ENCODE measurements at regions not wholly inside any gene's neighbourhood (a gene's known extent, or its start where the extent isn't known, plus 50 kb on each side); places are given as distances from the start of the nearest gene placed in this dataset.

GRCh38 chr12:67533159-67533558, 115.4 kb upstream of the DYRK2 start:
- no peaks in the 10 kb centered on the region for H3K9me3 ChIP-seq (replicated peaks; ENCODE audit: insufficient read depth, low read length)
- DNase-seq = no peak

DNA sequence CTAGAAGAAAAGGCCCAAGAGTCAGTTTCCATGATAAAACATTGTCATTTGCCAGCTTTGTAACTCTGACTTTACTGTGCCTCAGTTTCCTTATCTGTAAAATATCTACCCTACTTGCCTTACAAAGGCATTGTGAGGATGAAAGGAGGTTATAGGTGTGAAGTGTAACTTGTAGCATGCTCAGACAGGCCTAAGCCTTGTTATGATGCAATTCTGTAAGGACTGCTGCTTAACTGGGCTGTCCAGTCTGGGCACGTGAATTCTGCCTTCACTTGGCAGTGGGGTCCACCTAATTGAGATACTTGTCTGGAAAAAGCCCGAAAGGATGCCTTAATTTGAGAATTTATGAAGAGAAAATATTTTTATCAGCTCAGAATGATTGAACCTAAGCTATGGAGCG, 114.5 kb upstream of the DYRK2 start:
- Histone ChIP-seq H3K4me3 (ENCODE audit: low read length) (no peak overlapping the region), H4K20me1 (ENCODE audit: insufficient read depth, low read length) (no peaks in the 10 kb centered on the region), H3F3A (ENCODE audit: insufficient read depth, low read length) (no peaks in the 10 kb centered on the region), H3K27ac (ENCODE audit: low read length) (no peak overlapping the region), H3K27me3 (replicated peaks; ENCODE audit: insufficient read depth, low read length) (no peaks in the 10 kb centered on the region), H3K36me3 (replicated peaks; ENCODE audit: insufficient read depth, low read length) (no peaks in the 10 kb centered on the region), H3K9me2 (replicated peaks; ENCODE audit: insufficient read depth, low read length) (no peaks in the 10 kb centered on the region), H3K4me2 (ENCODE audit: low read depth, low read length) (no peak overlapping the region), H3K79me2 (ENCODE audit: low read length) (no peaks in the 10 kb centered on the region), H3K4me1 (ENCODE audit: low read length) (no peaks in the 10 kb centered on the region), H3K9me3 (replicated peaks; ENCODE audit: insufficient read depth, low read length) (no peaks in the 10 kb centered on the region), H3K9ac (ENCODE audit: low read length) (no peak overlapping the region), H2AFZ (ENCODE audit: low read length) (no peak overlapping the region)
- no peak for DNase-seq
- TF ChIP-seq CTCF (IDR thresholded peaks at IDR 0.05; ENCODE audit: low read length) (no peak), EZH2phosphoT487 (IDR thresholded peaks at IDR 0.05; ENCODE audit: low read length) (no peak), EZH2 (optimal IDR thresholded peaks at IDR 0.05; ENCODE audit: low read depth, low read length) (no peak)

More at GRCh38 chr12:67533159-67533558, 115.4 kb upstream of the DYRK2 start:
- Histone ChIP-seq H3K9ac (ENCODE audit: low read length) (no peak overlapping the region), H3K4me1 (ENCODE audit: low read length) (no peaks in the 10 kb centered on the region), H3K79me2 (ENCODE audit: low read length) (no peaks in the 10 kb centered on the region), H3K27ac (ENCODE audit: low read length) (no peak overlapping the region), H3K4me3 (ENCODE audit: low read length) (no peak overlapping the region), H3K36me3 (replicated peaks; ENCODE audit: insufficient read depth, low read length) (no peaks in the 10 kb centered on the region), H4K20me1 (ENCODE audit: insufficient read depth, low read length) (no peaks in the 10 kb centered on the region), H3K9me2 (replicated peaks; ENCODE audit: insufficient read depth, low read length) (no peaks in the 10 kb centered on the region), H3K4me2 (ENCODE audit: low read depth, low read length) (no peak overlapping the region), H3F3A (ENCODE audit: insufficient read depth, low read length) (no peaks in the 10 kb centered on the region), H2AFZ (ENCODE audit: low read length) (no peak overlapping the region), H3K27me3 (replicated peaks; ENCODE audit: insufficient read depth, low read length) (no peaks in the 10 kb centered on the region)
- TF ChIP-seq EZH2 (optimal IDR thresholded peaks at IDR 0.05; ENCODE audit: low read depth, low read length) (no peak), EZH2phosphoT487 (IDR thresholded peaks at IDR 0.05; ENCODE audit: low read length) (no peak), CTCF (IDR thresholded peaks at IDR 0.05; ENCODE audit: low read length) (no peak)

DNA sequence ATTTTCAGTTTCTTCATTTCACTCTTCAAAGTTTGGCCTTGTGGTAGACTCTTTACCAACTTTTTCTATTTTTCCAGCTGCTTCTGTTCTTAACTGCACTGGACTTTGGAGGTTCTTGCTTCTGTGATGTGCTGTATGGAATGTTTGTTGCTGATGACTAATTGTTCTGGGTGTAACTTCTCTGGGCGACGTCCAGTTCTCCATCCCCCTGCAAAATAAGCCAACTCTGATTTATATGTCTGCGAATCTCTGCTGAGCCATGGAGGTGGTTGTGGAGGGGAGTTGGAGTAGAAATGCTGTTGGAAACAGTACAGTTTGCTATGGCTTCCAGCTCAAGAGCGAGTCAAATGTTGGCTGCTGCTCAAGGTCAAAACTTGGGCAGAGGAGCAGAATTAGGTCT, 113.9 kb upstream of the DYRK2 start:
- H4K20me1 ChIP-seq (ENCODE audit: insufficient read depth, low read length) = no peaks in the 10 kb centered on the region
- no peaks in the 10 kb centered on the region for H3K4me1 ChIP-seq (ENCODE audit: low read length)
- no peaks in the 10 kb centered on the region for H3K9me2 ChIP-seq (replicated peaks; ENCODE audit: insufficient read depth, low read length)
- no peaks in the 10 kb centered on the region for H3K9me3 ChIP-seq (replicated peaks; ENCODE audit: insufficient read depth, low read length)
- no peaks in the 10 kb centered on the region for H3F3A ChIP-seq (ENCODE audit: insufficient read depth, low read length)
- H3K27ac ChIP-seq (ENCODE audit: low read length) = no peak overlapping the region
- H3K27me3 ChIP-seq (replicated peaks; ENCODE audit: insufficient read depth, low read length) = no peaks in the 10 kb centered on the region
- no peak overlapping the region for H3K4me2 ChIP-seq (ENCODE audit: low read depth, low read length)
- no peak for TF ChIP-seq CTCF (IDR thresholded peaks at IDR 0.05; ENCODE audit: low read length)
- no peak overlapping the region for H2AFZ ChIP-seq (ENCODE audit: low read length)
- H3K9ac ChIP-seq (ENCODE audit: low read length) = no peak overlapping the region
- no peak overlapping the region for H3K4me3 ChIP-seq (ENCODE audit: low read length)
- H3K79me2 ChIP-seq (ENCODE audit: low read length) = no peaks in the 10 kb centered on the region
- H3K36me3 ChIP-seq (replicated peaks; ENCODE audit: insufficient read depth, low read length) = no peaks in the 10 kb centered on the region
- no peak for DNase-seq

All from MM.1S (cell line).